Mesenchymal stem cell (in vitro differentiated cells and primary cell): ENCODE measurements at regions not wholly inside any gene's neighbourhood (a gene's known extent, or its start where the extent isn't known, plus 50 kb on each side); places are given as distances from the start of the nearest gene placed in this dataset.

Experiments used
- DNase-seq: peaks from one replicate; pipeline ENCODE4 v3.0.0-alpha.2; 2013
- H2AFZ ChIP-seq: one replicate; pipeline ENCODE4 v1.6.1; 2013; ENCODE audit warnings: low read depth, mild to moderate bottlenecking, control low read depth, inconsistent platforms, low read length, moderate library complexity
- H2AK5ac ChIP-seq: 2 replicates; pipeline ENCODE4 v1.6.1; 2013; ENCODE audit warnings: low read length, moderate library complexity, mild to moderate bottlenecking, inconsistent platforms; ENCODE audit not compliant: severe bottlenecking
- H2BK120ac ChIP-seq: one replicate; pipeline ENCODE4 v1.6.1; 2013; ENCODE audit warnings: low read depth, mild to moderate bottlenecking, inconsistent platforms, low read length, moderate library complexity
- H2BK12ac ChIP-seq, 2 experiments: one replicate each; pipeline ENCODE4 v1.6.1; 2013; ENCODE audit warnings: inconsistent platforms in 2 of 2, low read length in 2 of 2, mild to moderate bottlenecking in 2 of 2, moderate library complexity in 2 of 2, control low read depth in 1 of 2
- H2BK15ac ChIP-seq: one replicate; pipeline ENCODE4 v1.6.1; 2013; ENCODE audit warnings: mild to moderate bottlenecking, low read depth, inconsistent platforms; ENCODE audit not compliant: poor library complexity, severe bottlenecking
- H2BK5ac ChIP-seq: 2 replicates; pipeline ENCODE4 v1.6.1; 2013; ENCODE audit warnings: low read depth, mild to moderate bottlenecking, low read length, control low read depth, inconsistent platforms; ENCODE audit not compliant: poor library complexity, severe bottlenecking
- H3K14ac ChIP-seq, 2 experiments: one replicate each; pipeline ENCODE4 v1.6.1; 2013; ENCODE audit warnings: inconsistent platforms in 2 of 2, low read length in 2 of 2, control low read depth in 1 of 2, mild to moderate bottlenecking in 1 of 2, moderate library complexity in 1 of 2
- H3K18ac ChIP-seq, 2 experiments: one replicate each; pipeline ENCODE4 v1.6.1; 2013; ENCODE audit warnings: inconsistent platforms in 2 of 2, low read length in 2 of 2, control low read depth in 1 of 2, low read depth in 1 of 2, mild to moderate bottlenecking in 1 of 2
- H3K23ac ChIP-seq, 2 experiments: one replicate each; pipeline ENCODE4 v1.6.1; 2013; ENCODE audit warnings: inconsistent platforms in 2 of 2, low read length in 2 of 2, mild to moderate bottlenecking in 2 of 2, moderate library complexity in 2 of 2, control low read depth in 1 of 2
- H3K27ac ChIP-seq: 2 replicates; pipeline ENCODE4 v1.5.1; 2013; ENCODE audit warnings: mild to moderate bottlenecking, moderate library complexity, low read length, control low read depth, inconsistent platforms; ENCODE audit not compliant: poor library complexity, severe bottlenecking
- H3K27me3 ChIP-seq, 2 experiments: 2 replicates each; pipeline versions ENCODE4 v1.6.1 to v1.7.0; 2013; ENCODE audit warnings: low read length in 2 of 2, mild to moderate bottlenecking in 2 of 2, moderate library complexity in 2 of 2, control low read depth in 1 of 2, inconsistent platforms in 1 of 2; ENCODE audit not compliant: control insufficient read depth in 1 of 2, insufficient read depth in 1 of 2
- H3K36me3 ChIP-seq, 2 experiments: 2 replicates each; pipeline versions ENCODE4 v1.6.1 to v1.7.0; 2013; ENCODE audit warnings: low read length in 2 of 2, control low read depth in 1 of 2, inconsistent platforms in 1 of 2, low read depth in 1 of 2, mild to moderate bottlenecking in 1 of 2; ENCODE audit not compliant: insufficient read depth in 2 of 2, control insufficient read depth in 1 of 2
- H3K4ac ChIP-seq, 2 experiments: one replicate each; pipeline ENCODE4 v1.6.1; 2013; ENCODE audit warnings: inconsistent platforms in 2 of 2, low read length in 2 of 2, mild to moderate bottlenecking in 2 of 2, moderate library complexity in 2 of 2, control low read depth in 1 of 2, low read depth in 1 of 2
- H3K4me1 ChIP-seq: 2 replicates; pipeline ENCODE4 v1.6.1; 2013; ENCODE audit warnings: low read depth, low read length, control low read depth; ENCODE audit not compliant: control insufficient read depth, insufficient read depth
- H3K4me2 ChIP-seq: 2 replicates; pipeline ENCODE4 v1.6.1; 2013; ENCODE audit warnings: low read length, mild to moderate bottlenecking, inconsistent platforms; ENCODE audit not compliant: poor library complexity, severe bottlenecking
- H3K4me3 ChIP-seq, 2 experiments: 2 replicates each; pipeline versions ENCODE4 v1.5.1 to v1.7.0; 2013; ENCODE audit warnings: low read length in 2 of 2, mild to moderate bottlenecking in 2 of 2, control low read depth in 1 of 2, low read depth in 1 of 2; ENCODE audit not compliant: insufficient read depth in 1 of 2
- H3K79me1 ChIP-seq: replicated peaks from 2 replicates; pipeline ENCODE4 v1.6.1; 2013; ENCODE audit warnings: mild to moderate bottlenecking, control low read depth, low read length, inconsistent platforms; ENCODE audit not compliant: poor library complexity, severe bottlenecking
- H3K9ac ChIP-seq: 2 replicates; pipeline ENCODE4 v1.7.0; 2013; ENCODE audit warnings: mild to moderate bottlenecking, low read length, moderate library complexity
- H3K9me3 ChIP-seq: 2 replicates; pipeline ENCODE4 v1.7.0; 2013; ENCODE audit warnings: mild to moderate bottlenecking, low read length; ENCODE audit not compliant: control insufficient read depth
- H4K8ac ChIP-seq: one replicate; pipeline ENCODE4 v1.6.1; 2013; ENCODE audit warnings: inconsistent platforms, mild to moderate bottlenecking, low read length, moderate library complexity
- H4K91ac ChIP-seq: one replicate; pipeline ENCODE4 v1.6.1; 2013; ENCODE audit warnings: mild to moderate bottlenecking, low read length, inconsistent platforms
- whole genome bisulfite sequencing: methylation state at CpG from one replicate; pipeline ENCODE4 v1.1.7; 2013; ENCODE audit warnings: mixed read lengths; 5-methylcytosine and 5-hydroxymethylcytosine counted together

DNA sequence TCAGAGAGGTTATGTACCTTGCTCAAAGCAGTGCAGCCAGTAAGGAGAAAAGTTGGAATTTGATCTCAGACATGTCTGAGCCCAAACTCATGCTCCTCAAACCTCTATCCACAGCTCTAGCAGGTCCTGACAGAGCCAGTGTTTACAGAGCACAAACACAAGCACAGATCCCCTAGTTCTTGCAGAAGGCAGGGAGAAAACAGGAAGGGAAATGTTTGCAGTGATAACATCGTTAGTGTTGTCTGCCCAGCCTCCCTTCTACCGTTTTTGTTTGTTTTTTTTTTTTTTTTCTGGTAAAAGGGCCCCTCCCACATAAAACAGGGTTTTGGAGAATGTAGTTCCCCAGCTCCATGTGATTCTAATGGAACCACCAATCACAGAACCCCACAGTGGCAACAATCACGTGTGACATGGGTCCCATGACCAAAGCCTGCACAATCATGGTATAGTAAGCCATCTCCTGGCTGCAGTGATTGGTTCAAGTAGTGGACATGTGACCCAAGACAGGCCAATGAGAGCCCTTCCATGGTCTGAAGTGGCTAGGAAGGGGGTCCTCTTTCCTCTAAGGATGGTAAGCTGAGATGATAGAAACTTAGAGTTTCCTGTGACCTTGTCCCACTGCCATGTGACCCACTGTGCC, 513.4 kb downstream of the MED13L start:
- H3K9ac ChIP-seq = no peak overlapping the region
- H3K14ac ChIP-seq = no peak overlapping the region
- H2BK120ac ChIP-seq = no peak overlapping the region
- H4K8ac ChIP-seq = no peak overlapping the region
- peak; percentile 23 for DNase-seq
- no peak overlapping the region for H3K4me3 ChIP-seq
- no peaks in the 10 kb centered on the region for H3K36me3 ChIP-seq
- H2BK12ac ChIP-seq = no peak overlapping the region
- no peak overlapping the region for H3K18ac ChIP-seq
- no peak overlapping the region for H3K4me2 ChIP-seq
- H3K4me1 ChIP-seq = no peaks in the 10 kb centered on the region
- no peaks in the 10 kb centered on the region for H3K79me1 ChIP-seq
- no peak overlapping the region for H3K27ac ChIP-seq
- no peaks in the 10 kb centered on the region for H3K27me3 ChIP-seq
- H2BK15ac ChIP-seq = no peak overlapping the region
- no peak overlapping the region for H3K4ac ChIP-seq
- no peaks in the 10 kb centered on the region for H3K9me3 ChIP-seq
- H2AFZ ChIP-seq = no peak overlapping the region
- H4K91ac ChIP-seq = no peak overlapping the region
- 19% methylated on average over 3 of the region's 3 CpGs for WGBS
- no peak overlapping the region for H3K23ac ChIP-seq
- H2AK5ac ChIP-seq = no peak overlapping the region
- H2BK5ac ChIP-seq = no peak overlapping the region

DNA sequence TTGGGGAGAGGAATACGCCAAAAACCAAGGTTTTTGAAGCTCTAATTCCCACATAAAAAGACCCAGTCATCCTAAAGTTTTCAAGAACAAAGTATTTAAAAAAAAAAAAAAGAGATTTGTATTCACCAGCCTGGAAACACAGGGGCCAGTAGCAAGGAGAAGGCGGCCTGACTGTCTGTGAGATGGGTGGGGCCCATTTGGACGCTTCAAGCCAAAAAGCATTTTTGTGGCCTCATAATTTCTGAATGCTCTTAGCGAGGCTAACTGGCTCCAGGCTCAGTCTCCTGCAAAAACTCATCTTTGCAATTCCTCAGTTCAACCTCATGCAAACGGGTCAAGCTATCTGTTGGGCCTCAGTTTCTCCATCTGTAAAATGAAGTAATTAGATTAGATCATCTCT, 514.1 kb downstream of the MED13L start:
- Histone ChIP-seq H3K14ac (no peak overlapping the region), H3K79me1 (no peaks in the 10 kb centered on the region), H3K4ac (no peak overlapping the region), H2AFZ (no peak overlapping the region), H3K4me1 (no peaks in the 10 kb centered on the region), H3K23ac (no peak overlapping the region), H2BK5ac (no peak overlapping the region), H4K8ac (no peak overlapping the region), H3K36me3 (no peaks in the 10 kb centered on the region), H3K9me3 (no peaks in the 10 kb centered on the region), H2AK5ac (no peak overlapping the region), H3K27ac (no peak overlapping the region), H3K4me3 (no peak overlapping the region), H3K9ac (no peak overlapping the region), H3K18ac (no peak overlapping the region), H3K27me3 (no peaks in the 10 kb centered on the region), H3K4me2 (no peak overlapping the region), H4K91ac (no peak overlapping the region), H2BK15ac (no peak overlapping the region), H2BK120ac (no peak overlapping the region), H2BK12ac (no peak overlapping the region)
- 70% methylated on average over 3 of the region's 5 CpGs for WGBS
- DNase-seq = no peak

DNA sequence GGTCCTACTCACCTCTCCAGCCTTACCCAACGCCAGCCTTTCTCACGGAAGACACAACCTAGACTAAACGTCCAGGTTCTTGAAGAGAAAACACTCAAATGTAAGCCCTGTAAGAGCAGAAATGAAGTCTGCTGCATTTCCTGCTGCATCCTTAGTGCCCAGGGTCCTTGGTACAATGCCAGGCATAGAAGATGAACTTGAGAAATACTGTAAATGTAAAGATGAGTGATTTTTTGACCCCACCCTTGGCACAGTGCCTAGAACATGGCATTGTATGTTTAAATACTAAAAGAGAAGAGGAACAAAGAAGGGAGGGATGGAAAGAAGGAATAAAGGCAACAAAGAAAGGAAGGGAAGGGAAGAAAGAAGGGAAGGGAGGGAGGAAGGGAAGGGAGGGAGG, 514.6 kb downstream of the MED13L start:
- no peak overlapping the region for H2AK5ac ChIP-seq
- no peak for DNase-seq
- no peaks in the 10 kb centered on the region for H3K36me3 ChIP-seq
- no peak overlapping the region for H3K23ac ChIP-seq
- no peaks in the 10 kb centered on the region for H3K4me1 ChIP-seq
- H3K79me1 ChIP-seq = no peaks in the 10 kb centered on the region
- no peak overlapping the region for H2BK120ac ChIP-seq
- H2BK12ac ChIP-seq = no peak overlapping the region
- no peak overlapping the region for H3K27ac ChIP-seq
- H4K8ac ChIP-seq = no peak overlapping the region
- 89% methylated on average over 3 of the region's 3 CpGs for WGBS
- no peak overlapping the region for H3K4ac ChIP-seq
- H3K27me3 ChIP-seq = no peaks in the 10 kb centered on the region
- no peak overlapping the region for H3K9ac ChIP-seq
- no peak overlapping the region for H3K14ac ChIP-seq
- H3K18ac ChIP-seq = no peak overlapping the region
- H2AFZ ChIP-seq = no peak overlapping the region
- no peak overlapping the region for H2BK15ac ChIP-seq
- no peak overlapping the region for H4K91ac ChIP-seq
- no peak overlapping the region for H3K4me2 ChIP-seq
- no peak overlapping the region for H2BK5ac ChIP-seq
- no peak overlapping the region for H3K4me3 ChIP-seq
- no peaks in the 10 kb centered on the region for H3K9me3 ChIP-seq

DNA sequence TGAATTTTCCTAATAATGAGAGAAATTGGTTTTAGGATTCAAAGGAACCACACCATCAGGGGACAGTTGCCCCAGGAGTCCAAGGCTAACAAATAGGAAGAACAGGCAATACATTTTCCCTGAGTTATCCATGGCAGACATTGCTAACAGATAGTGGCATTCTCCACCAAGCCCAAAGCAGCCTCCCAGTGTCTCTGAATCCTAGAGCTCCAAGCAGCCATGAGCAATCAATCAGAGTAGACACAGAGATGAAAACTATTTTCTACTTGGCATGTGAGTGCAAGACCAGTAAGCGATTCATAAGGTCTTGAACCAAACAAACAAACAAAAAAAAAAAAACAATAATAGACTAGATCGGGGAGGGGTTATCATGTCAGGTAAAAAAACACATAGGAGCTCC, 515.7 kb downstream of the MED13L start:
- Histone ChIP-seq H3K36me3 (no peaks in the 10 kb centered on the region), H2BK5ac (no peak overlapping the region), H2AFZ (no peak overlapping the region), H3K4me2 (no peak overlapping the region), H3K23ac (no peak overlapping the region), H2AK5ac (no peak overlapping the region), H3K18ac (no peak overlapping the region), H2BK15ac (no peak overlapping the region), H3K4ac (no peak overlapping the region), H3K14ac (no peak overlapping the region), H4K91ac (no peak overlapping the region), H2BK12ac (no peak overlapping the region), H3K27ac (no peak overlapping the region), H4K8ac (no peak overlapping the region), H3K4me1 (no peaks in the 10 kb centered on the region), H2BK120ac (no peak overlapping the region), H3K9ac (no peak overlapping the region), H3K27me3 (no peaks in the 10 kb centered on the region), H3K79me1 (no peaks in the 10 kb centered on the region), H3K9me3 (no peaks in the 10 kb centered on the region), H3K4me3 (no peak overlapping the region)
- no peak for DNase-seq
- 98% methylated on average over 2 of the region's 2 CpGs for WGBS
